ENCODE measurements at regions not wholly inside any gene's neighbourhood (a gene's known extent, or its start where the extent isn't known, plus 50 kb on each side); places are given as distances from the start of the nearest gene placed in this dataset.

GRCh38 chr7:155365146-155365874 lies 67.6 kb downstream of the INSIG1 start:
- H3K9ac ChIP-seq (ENCODE audit: control insufficient read depth, extremely low read depth, insufficient read depth, low read length) = no peak overlapping the region
- dilution Hi-C loops (cut with MboI; ENCODE audit: extremely low pct_ligation_motif_present, low sequenced_read_pairs) = no loop called here
- peaks cover 10% of the 10 kb centered on the region for H3K27me3 ChIP-seq (ENCODE audit: control insufficient read depth, extremely low read depth, insufficient read depth, low read length)
- FAIRE-seq (no peak), DNase-seq (ENCODE audit: low read depth, low spot score) (no peak)
- H3K9me3 ChIP-seq (ENCODE audit: control insufficient read depth, low read depth, low read length) = no peaks in the 10 kb centered on the region
- H3K4me3 ChIP-seq (ENCODE audit: control insufficient read depth in 2 of 3, extremely low read depth in 1 of 3, insufficient read depth in 2 of 3, low read depth in 1 of 3, low read length in 3 of 3) = no peak overlapping the region
- no peak overlapping the region for H2AFZ ChIP-seq (ENCODE audit: control insufficient read depth, low read length)
- no peaks in the 10 kb centered on the region for H3K36me3 ChIP-seq (ENCODE audit: control insufficient read depth in 2 of 2, extremely low read depth in 1 of 2, insufficient read depth in 2 of 2, low read length in 2 of 2)
- no peaks in the 10 kb centered on the region for H3K79me2 ChIP-seq (ENCODE audit: control insufficient read depth, insufficient read depth, low read length)
- TF ChIP-seq CTCF (optimal IDR thresholded peaks at IDR 0.05 in 1 of 3, IDR thresholded peaks at IDR 0.05 in 1 of 3, conservative IDR thresholded peaks at IDR 0.05 in 1 of 3; ENCODE audit: extremely low read depth in 1 of 3, insufficient read depth in 2 of 3, low read length in 3 of 3) = no peak
- TF ChIP-seq EZH2 (IDR thresholded peaks at IDR 0.05; ENCODE audit: low read length) = no peak
- H3K9me1 ChIP-seq (ENCODE audit: control insufficient read depth, extremely low read depth, insufficient read depth, low read length) = no peaks in the 10 kb centered on the region
- H4K20me1 ChIP-seq (ENCODE audit: control insufficient read depth, extremely low read depth, insufficient read depth, low read length) = no peaks in the 10 kb centered on the region
- no peak overlapping the region for H3K27ac ChIP-seq (ENCODE audit: control insufficient read depth, insufficient read depth, low read length)
- H3K4me2 ChIP-seq (ENCODE audit: control insufficient read depth, extremely low read depth, insufficient read depth, low read depth, low read length) = no peak overlapping the region
- H3K4me1 ChIP-seq (ENCODE audit: control insufficient read depth, extremely low read depth, insufficient read depth, low read length) = no peaks in the 10 kb centered on the region

- Histone ChIP-seq H3K4me2 (ENCODE audit: control insufficient read depth, extremely low read depth, insufficient read depth, low read depth, low read length) (no peak overlapping the region), H4K20me1 (ENCODE audit: control insufficient read depth, extremely low read depth, insufficient read depth, low read length) (no peaks in the 10 kb centered on the region), H3K4me3 (ENCODE audit: control insufficient read depth in 2 of 3, extremely low read depth in 1 of 3, insufficient read depth in 2 of 3, low read depth in 1 of 3, low read length in 3 of 3) (no peak overlapping the region), H3K79me2 (ENCODE audit: control insufficient read depth, insufficient read depth, low read length) (no peaks in the 10 kb centered on the region), H3K27me3 (ENCODE audit: control insufficient read depth, extremely low read depth, insufficient read depth, low read length) (peaks cover 33% of the 10 kb centered on the region), H3K4me1 (ENCODE audit: control insufficient read depth, extremely low read depth, insufficient read depth, low read length) (peaks cover 14% of the 10 kb centered on the region), H3K9me1 (ENCODE audit: control insufficient read depth, extremely low read depth, insufficient read depth, low read length) (no peaks in the 10 kb centered on the region), H2AFZ (ENCODE audit: control insufficient read depth, low read length) (no peak overlapping the region), H3K27ac (ENCODE audit: control insufficient read depth, insufficient read depth, low read length) (no peak overlapping the region), H3K36me3 (ENCODE audit: control insufficient read depth in 2 of 2, extremely low read depth in 1 of 2, insufficient read depth in 2 of 2, low read length in 2 of 2) (no peaks in the 10 kb centered on the region), H3K9me3 (ENCODE audit: control insufficient read depth, low read depth, low read length) (no peaks in the 10 kb centered on the region), H3K9ac (ENCODE audit: control insufficient read depth, extremely low read depth, insufficient read depth, low read length) (no peak overlapping the region)
- FAIRE-seq = no peak
- TF ChIP-seq EZH2 (IDR thresholded peaks at IDR 0.05; ENCODE audit: low read length) (no peak), CTCF (optimal IDR thresholded peaks at IDR 0.05 in 1 of 3, IDR thresholded peaks at IDR 0.05 in 1 of 3, conservative IDR thresholded peaks at IDR 0.05 in 1 of 3; ENCODE audit: extremely low read depth in 1 of 3, insufficient read depth in 2 of 3, low read length in 3 of 3) (no peak)
- no peak for DNase-seq (ENCODE audit: low read depth, low spot score)
- dilution Hi-C loops (cut with MboI; ENCODE audit: extremely low pct_ligation_motif_present, low sequenced_read_pairs) = no loop called here
These were observed 71.4 kb downstream of the INSIG1 start for GRCh38 chr7:155368894-155369600.
